K562 (cell line): ENCODE measurements at regions not wholly inside any gene's neighbourhood (a gene's known extent, or its start where the extent isn't known, plus 50 kb on each side); places are given as distances from the start of the nearest gene placed in this dataset.

Source experiments
- CHCHD3 ChIP-seq: fragments of 250-450 bp; sonication (Bioruptor Pico); IDR thresholded peaks from 2 replicates; pipeline ENCODE4 v2.1.2; 2022; ENCODE audit warnings: mild to moderate bottlenecking
- CTCF ChIP-seq, 3 experiments: IDR thresholded peaks in 2 of 3; conservative IDR thresholded peaks in 1 of 3; 2 replicates each; pipeline ENCODE4 v1.5.1; 2011 to 2012; ENCODE audit warnings: low read length in 3 of 3, mild to moderate bottlenecking in 3 of 3, control low read depth in 2 of 3, improper control_type of control experiment in 1 of 3, inconsistent platforms in 1 of 3, low read depth in 1 of 3, mixed read lengths in 1 of 3, moderate library complexity in 1 of 3; ENCODE audit not compliant: insufficient read depth in 2 of 3
- GTF2F1 ChIP-seq: IDR thresholded peaks from 2 replicates; pipeline ENCODE4 v1.6.1; 2011; ENCODE audit warnings: low read depth, low read length, improper control_type of control experiment
- NR1H2 ChIP-seq: sonication (generic); formaldehyde crosslinking; IDR thresholded peaks from 2 replicates; pipeline ENCODE4 v1.4.0; 2020; ENCODE audit warnings: mild to moderate bottlenecking, missing genetic modification reagents
- RBBP5 ChIP-seq: fragments of 200-600 bp; sonication (generic); IDR thresholded peaks from 2 replicates; pipeline ENCODE4 v1.6.1; 2012; ENCODE audit warnings: borderline replicate concordance, mild to moderate bottlenecking, low read length, control low read depth, inconsistent platforms; ENCODE audit not compliant: insufficient read depth, poor library complexity, severe bottlenecking
- SMC3 ChIP-seq: conservative IDR thresholded peaks from 2 replicates; pipeline ENCODE4 v1.6.1; 2011; ENCODE audit warnings: low read depth, low read length, improper control_type of control experiment; ENCODE audit not compliant: insufficient read depth
- ZFP91 ChIP-seq: sonication (generic); formaldehyde crosslinking; IDR thresholded peaks from 2 replicates; pipeline ENCODE4 v1.8.0; 2022; ENCODE audit warnings: mild to moderate bottlenecking, missing genetic modification reagents
- ZNF140 ChIP-seq: fragments of 250-450 bp; sonication (Bioruptor Pico); IDR thresholded peaks from 2 replicates; pipeline ENCODE4 v1.8.0; 2021; ENCODE audit warnings: moderate library complexity, mild to moderate bottlenecking, inconsistent platforms
- ZNF384 ChIP-seq: IDR thresholded peaks from 2 replicates; pipeline ENCODE4 v1.6.1; 2012; ENCODE audit warnings: low read depth, low read length, improper control_type of control experiment
- TF ChIP-seq, protein P1 (sequence below): fragments of 200-600 bp; sonication (generic); IDR thresholded peaks from one replicate; pipeline ENCODE4 v1.6.1; 2012; ENCODE audit warnings: mild to moderate bottlenecking, low read depth, low read length, inconsistent platforms

DNA sequence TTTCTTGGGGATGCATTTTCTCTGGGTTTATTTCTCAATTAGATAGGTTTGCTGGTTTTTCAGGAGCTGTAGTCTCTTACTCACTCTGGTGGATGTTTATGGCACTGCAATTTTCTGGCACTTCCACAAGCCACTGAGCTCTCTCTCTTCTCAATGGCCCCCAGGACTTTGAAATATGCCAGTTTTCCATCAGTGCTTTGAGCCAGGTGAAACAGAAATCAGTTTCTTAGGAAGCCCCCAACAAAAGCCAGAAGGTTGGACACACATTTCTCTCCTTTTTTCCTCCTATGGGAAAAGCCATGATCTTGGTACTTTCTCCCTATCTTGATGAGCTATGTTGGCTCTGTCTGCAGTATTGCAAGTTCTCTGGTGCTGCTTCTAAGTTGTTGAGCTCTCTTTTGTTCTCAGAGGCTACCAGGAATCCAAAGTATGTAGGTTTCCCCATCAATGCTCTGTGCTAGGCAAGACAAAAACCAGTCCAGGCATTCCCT lies 90.7 kb upstream of the SMIM36 start (continued):
- TF ChIP-seq CTCF (IDR thresholded peaks at IDR 0.05 in 2 of 3, conservative IDR thresholded peaks at IDR 0.05 in 1 of 3; ENCODE audit: insufficient read depth in 2 of 3, low read depth in 1 of 3, low read length in 3 of 3) = peak; percentile 61 to 78 (median 66)
- TF ChIP-seq ZNF140 (CRISPR knock-in tag) = no peak
- TF ChIP-seq ZFP91 (CRISPR knock-in tag) = no peak
- no peak for TF ChIP-seq CHCHD3 (CRISPR knock-in tag)
- no peak for TF ChIP-seq RBBP5
- TF ChIP-seq GTF2F1 = no peak
- TF ChIP-seq NR1H2 (CRISPR knock-in tag) = no peak
- TF ChIP-seq, protein P1, sequence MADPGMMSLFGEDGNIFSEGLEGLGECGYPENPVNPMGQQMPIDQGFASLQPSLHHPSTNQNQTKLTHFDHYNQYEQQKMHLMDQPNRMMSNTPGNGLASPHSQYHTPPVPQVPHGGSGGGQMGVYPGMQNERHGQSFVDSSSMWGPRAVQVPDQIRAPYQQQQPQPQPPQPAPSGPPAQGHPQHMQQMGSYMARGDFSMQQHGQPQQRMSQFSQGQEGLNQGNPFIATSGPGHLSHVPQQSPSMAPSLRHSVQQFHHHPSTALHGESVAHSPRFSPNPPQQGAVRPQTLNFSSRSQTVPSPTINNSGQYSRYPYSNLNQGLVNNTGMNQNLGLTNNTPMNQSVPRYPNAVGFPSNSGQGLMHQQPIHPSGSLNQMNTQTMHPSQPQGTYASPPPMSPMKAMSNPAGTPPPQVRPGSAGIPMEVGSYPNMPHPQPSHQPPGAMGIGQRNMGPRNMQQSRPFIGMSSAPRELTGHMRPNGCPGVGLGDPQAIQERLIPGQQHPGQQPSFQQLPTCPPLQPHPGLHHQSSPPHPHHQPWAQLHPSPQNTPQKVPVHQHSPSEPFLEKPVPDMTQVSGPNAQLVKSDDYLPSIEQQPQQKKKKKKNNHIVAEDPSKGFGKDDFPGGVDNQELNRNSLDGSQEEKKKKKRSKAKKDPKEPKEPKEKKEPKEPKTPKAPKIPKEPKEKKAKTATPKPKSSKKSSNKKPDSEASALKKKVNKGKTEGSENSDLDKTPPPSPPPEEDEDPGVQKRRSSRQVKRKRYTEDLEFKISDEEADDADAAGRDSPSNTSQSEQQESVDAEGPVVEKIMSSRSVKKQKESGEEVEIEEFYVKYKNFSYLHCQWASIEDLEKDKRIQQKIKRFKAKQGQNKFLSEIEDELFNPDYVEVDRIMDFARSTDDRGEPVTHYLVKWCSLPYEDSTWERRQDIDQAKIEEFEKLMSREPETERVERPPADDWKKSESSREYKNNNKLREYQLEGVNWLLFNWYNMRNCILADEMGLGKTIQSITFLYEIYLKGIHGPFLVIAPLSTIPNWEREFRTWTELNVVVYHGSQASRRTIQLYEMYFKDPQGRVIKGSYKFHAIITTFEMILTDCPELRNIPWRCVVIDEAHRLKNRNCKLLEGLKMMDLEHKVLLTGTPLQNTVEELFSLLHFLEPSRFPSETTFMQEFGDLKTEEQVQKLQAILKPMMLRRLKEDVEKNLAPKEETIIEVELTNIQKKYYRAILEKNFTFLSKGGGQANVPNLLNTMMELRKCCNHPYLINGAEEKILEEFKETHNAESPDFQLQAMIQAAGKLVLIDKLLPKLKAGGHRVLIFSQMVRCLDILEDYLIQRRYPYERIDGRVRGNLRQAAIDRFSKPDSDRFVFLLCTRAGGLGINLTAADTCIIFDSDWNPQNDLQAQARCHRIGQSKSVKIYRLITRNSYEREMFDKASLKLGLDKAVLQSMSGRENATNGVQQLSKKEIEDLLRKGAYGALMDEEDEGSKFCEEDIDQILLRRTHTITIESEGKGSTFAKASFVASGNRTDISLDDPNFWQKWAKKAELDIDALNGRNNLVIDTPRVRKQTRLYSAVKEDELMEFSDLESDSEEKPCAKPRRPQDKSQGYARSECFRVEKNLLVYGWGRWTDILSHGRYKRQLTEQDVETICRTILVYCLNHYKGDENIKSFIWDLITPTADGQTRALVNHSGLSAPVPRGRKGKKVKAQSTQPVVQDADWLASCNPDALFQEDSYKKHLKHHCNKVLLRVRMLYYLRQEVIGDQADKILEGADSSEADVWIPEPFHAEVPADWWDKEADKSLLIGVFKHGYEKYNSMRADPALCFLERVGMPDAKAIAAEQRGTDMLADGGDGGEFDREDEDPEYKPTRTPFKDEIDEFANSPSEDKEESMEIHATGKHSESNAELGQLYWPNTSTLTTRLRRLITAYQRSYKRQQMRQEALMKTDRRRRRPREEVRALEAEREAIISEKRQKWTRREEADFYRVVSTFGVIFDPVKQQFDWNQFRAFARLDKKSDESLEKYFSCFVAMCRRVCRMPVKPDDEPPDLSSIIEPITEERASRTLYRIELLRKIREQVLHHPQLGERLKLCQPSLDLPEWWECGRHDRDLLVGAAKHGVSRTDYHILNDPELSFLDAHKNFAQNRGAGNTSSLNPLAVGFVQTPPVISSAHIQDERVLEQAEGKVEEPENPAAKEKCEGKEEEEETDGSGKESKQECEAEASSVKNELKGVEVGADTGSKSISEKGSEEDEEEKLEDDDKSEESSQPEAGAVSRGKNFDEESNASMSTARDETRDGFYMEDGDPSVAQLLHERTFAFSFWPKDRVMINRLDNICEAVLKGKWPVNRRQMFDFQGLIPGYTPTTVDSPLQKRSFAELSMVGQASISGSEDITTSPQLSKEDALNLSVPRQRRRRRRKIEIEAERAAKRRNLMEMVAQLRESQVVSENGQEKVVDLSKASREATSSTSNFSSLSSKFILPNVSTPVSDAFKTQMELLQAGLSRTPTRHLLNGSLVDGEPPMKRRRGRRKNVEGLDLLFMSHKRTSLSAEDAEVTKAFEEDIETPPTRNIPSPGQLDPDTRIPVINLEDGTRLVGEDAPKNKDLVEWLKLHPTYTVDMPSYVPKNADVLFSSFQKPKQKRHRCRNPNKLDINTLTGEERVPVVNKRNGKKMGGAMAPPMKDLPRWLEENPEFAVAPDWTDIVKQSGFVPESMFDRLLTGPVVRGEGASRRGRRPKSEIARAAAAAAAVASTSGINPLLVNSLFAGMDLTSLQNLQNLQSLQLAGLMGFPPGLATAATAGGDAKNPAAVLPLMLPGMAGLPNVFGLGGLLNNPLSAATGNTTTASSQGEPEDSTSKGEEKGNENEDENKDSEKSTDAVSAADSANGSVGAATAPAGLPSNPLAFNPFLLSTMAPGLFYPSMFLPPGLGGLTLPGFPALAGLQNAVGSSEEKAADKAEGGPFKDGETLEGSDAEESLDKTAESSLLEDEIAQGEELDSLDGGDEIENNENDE = no peak
- peak; percentile 73 for TF ChIP-seq SMC3
- no peak for TF ChIP-seq ZNF384
